Testis (tissue), 2 donors: ENCODE measurements at regions not wholly inside any gene's neighbourhood (a gene's known extent, or its start where the extent isn't known, plus 50 kb on each side); places are given as distances from the start of the nearest gene placed in this dataset.
"Not testable (repeated sequence)": the region's sequence is repeated elsewhere in the genome, so short reads cannot be mapped to it uniquely, and the experiment has no call there.

ENCODE experiments used
- POLR2A ChIP-seq: fragments of 450-650 bp; IDR thresholded peaks from one replicate; pipeline ENCODE4 v1.6.1; 2017; ENCODE audit warnings: antibody characterized with exemption, mild to moderate bottlenecking, moderate library complexity
- TF ChIP-seq, protein P1 (sequence below), 3 experiments: fragments of 450-650 bp in 2 of 3; fragments of 200-600 bp in 1 of 3; sonication (generic) in 1 of 3; IDR thresholded peaks; one replicate each; pipeline ENCODE4 v1.5.1; 2016 to 2019; ENCODE audit warnings: antibody characterized with exemption in 3 of 3, mild to moderate bottlenecking in 2 of 3, moderate library complexity in 1 of 3

DNA sequence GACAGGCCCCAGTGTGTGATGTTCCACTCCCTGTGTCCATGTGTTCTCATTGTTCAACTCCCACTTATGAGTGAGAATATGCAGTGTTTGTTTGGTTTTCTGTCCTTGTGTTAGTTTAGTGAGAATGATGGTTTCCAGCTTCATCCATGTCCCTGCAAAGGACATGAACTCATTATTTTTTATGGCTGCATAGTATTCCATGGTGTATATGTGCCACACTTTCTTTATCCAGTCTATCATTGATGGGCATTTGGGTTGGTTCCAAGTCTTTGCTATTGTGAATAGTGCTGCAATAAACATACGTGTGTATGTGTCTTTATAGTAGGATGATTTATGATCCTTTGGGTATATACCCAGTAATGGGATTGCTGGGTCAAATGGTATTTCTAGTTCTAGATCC, 558.2 kb upstream of the KLF4 start:
- TF ChIP-seq, protein P1, sequence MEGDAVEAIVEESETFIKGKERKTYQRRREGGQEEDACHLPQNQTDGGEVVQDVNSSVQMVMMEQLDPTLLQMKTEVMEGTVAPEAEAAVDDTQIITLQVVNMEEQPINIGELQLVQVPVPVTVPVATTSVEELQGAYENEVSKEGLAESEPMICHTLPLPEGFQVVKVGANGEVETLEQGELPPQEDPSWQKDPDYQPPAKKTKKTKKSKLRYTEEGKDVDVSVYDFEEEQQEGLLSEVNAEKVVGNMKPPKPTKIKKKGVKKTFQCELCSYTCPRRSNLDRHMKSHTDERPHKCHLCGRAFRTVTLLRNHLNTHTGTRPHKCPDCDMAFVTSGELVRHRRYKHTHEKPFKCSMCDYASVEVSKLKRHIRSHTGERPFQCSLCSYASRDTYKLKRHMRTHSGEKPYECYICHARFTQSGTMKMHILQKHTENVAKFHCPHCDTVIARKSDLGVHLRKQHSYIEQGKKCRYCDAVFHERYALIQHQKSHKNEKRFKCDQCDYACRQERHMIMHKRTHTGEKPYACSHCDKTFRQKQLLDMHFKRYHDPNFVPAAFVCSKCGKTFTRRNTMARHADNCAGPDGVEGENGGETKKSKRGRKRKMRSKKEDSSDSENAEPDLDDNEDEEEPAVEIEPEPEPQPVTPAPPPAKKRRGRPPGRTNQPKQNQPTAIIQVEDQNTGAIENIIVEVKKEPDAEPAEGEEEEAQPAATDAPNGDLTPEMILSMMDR (IDR thresholded peaks at IDR 0.05): not testable (repeated sequence)
- not testable (repeated sequence) for TF ChIP-seq POLR2A
